ENCODE measurements at regions not wholly inside any gene's neighbourhood (a gene's known extent, or its start where the extent isn't known, plus 50 kb on each side); places are given as distances from the start of the nearest gene placed in this dataset.

GRCh38 chr2:39497082-39497801 lies 60.2 kb upstream of the MAP4K3 start:
- no peak for TF ChIP-seq POLR2AphosphoS5 (IDR thresholded peaks at IDR 0.05; ENCODE audit: borderline replicate concordance, low read depth, low read length)
- no peak for TF ChIP-seq EZH2 (IDR thresholded peaks at IDR 0.05)
